Vagina (tissue), 2 donors: ENCODE measurements at regions not wholly inside any gene's neighbourhood (a gene's known extent, or its start where the extent isn't known, plus 50 kb on each side); places are given as distances from the start of the nearest gene placed in this dataset.

Experiments used
- POLR2AphosphoS5 ChIP-seq, 2 donors: sonication (generic); formaldehyde crosslinking; IDR thresholded peaks; one replicate each; pipeline ENCODE4 v1.9.0; 2017; ENCODE audit warnings: antibody characterized with exemption in 2 of 2, mild to moderate bottlenecking in 2 of 2, low read depth in 1 of 2; ENCODE audit not compliant: insufficient read depth in 1 of 2
- TF ChIP-seq, protein P1 (sequence below), 3 experiments: fragments of 450-650 bp in 2 of 3; fragments of 200-600 bp in 1 of 3; sonication (generic) in 1 of 3; IDR thresholded peaks; one replicate each; pipeline ENCODE4 v1.5.1; 2017 to 2019; ENCODE audit warnings: antibody characterized with exemption in 3 of 3, mild to moderate bottlenecking in 2 of 3, moderate library complexity in 2 of 3

DNA sequence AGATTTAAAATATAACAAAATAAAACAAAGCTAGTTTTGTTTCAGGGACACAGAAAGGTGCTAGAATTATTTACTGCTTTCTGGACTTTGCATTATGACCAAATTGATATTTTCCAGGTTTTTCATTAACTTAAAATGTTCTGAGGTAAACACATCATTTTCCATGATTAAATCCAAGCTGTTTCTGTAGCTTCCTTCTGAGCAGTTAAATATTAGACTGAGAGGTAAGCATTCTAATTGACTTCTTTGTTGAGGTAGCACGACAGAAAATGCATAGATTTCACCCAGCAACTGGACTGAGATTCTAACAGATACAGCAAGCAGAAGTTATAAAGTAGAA is 98.3 kb downstream of the BMP4 start:
- TF ChIP-seq, protein P1, sequence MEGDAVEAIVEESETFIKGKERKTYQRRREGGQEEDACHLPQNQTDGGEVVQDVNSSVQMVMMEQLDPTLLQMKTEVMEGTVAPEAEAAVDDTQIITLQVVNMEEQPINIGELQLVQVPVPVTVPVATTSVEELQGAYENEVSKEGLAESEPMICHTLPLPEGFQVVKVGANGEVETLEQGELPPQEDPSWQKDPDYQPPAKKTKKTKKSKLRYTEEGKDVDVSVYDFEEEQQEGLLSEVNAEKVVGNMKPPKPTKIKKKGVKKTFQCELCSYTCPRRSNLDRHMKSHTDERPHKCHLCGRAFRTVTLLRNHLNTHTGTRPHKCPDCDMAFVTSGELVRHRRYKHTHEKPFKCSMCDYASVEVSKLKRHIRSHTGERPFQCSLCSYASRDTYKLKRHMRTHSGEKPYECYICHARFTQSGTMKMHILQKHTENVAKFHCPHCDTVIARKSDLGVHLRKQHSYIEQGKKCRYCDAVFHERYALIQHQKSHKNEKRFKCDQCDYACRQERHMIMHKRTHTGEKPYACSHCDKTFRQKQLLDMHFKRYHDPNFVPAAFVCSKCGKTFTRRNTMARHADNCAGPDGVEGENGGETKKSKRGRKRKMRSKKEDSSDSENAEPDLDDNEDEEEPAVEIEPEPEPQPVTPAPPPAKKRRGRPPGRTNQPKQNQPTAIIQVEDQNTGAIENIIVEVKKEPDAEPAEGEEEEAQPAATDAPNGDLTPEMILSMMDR (IDR thresholded peaks at IDR 0.05), result no peak
- no peak for TF ChIP-seq POLR2AphosphoS5 (IDR thresholded peaks at IDR 0.05; ENCODE audit: insufficient read depth in 1 of 2, low read depth in 1 of 2)
